ENCODE measurements at regions not wholly inside any gene's neighbourhood (a gene's known extent, or its start where the extent isn't known, plus 50 kb on each side); places are given as distances from the start of the nearest gene placed in this dataset.

GRCh38 chr18:22467760-22468553, 50.2 kb upstream of the CTAGE1 start:
- in situ Hi-C loops (cut with MboI): no loop called here
- no peak for ATAC-seq

More at GRCh38 chr18:22467760-22468553, 50.2 kb upstream of the CTAGE1 start:
- Histone ChIP-seq H3K36me3 (ENCODE audit: control insufficient read depth in 2 of 2, insufficient read depth in 2 of 2, low read length in 1 of 2) (no peaks in the 10 kb centered on the region), H3K27ac (ENCODE audit: control insufficient read depth, insufficient read depth) (no peak overlapping the region), H4K20me1 (ENCODE audit: control insufficient read depth, insufficient read depth) (no peaks in the 10 kb centered on the region), H3K27me3 (replicated peaks in 1 of 2; ENCODE audit: control insufficient read depth in 2 of 2, insufficient read depth in 2 of 2, low read length in 1 of 2) (no peaks in the 10 kb centered on the region; a peak in 1 of 4 replicates), H3K79me2 (ENCODE audit: control insufficient read depth, insufficient read depth, low read length) (no peaks in the 10 kb centered on the region), H3K9ac (ENCODE audit: control insufficient read depth, insufficient read depth, low read length) (no peak overlapping the region), H3K9me3 (replicated peaks; ENCODE audit: control insufficient read depth, insufficient read depth, low read length) (no peaks in the 10 kb centered on the region), H3K4me3 (no peak overlapping the region), H2AFZ (ENCODE audit: control insufficient read depth, low read depth, low read length) (no peak overlapping the region), H3K4me2 (ENCODE audit: control insufficient read depth, insufficient read depth) (no peak overlapping the region), H3K4me1 (ENCODE audit: control insufficient read depth, insufficient read depth, low read length) (no peaks in the 10 kb centered on the region)
- 22% methylated on average over 8 of the region's 8 CpGs for WGBS (ENCODE audit: insufficient coverage, insufficient replicate concordance, low lambda C conversion rate, missing lambda C conversion rate)
- ChIA-PET RAD21 (ENCODE audit: unreplicated experiment) (no interaction called here), CTCF (interaction anchor here (0.6 kb wide), 1 partner anchor 144 kb away, joined by 3 read pairs; no protein-coding TSS in a partner anchor), POLR2A (no interaction called here), SMC1A (ENCODE audit: uncharacterized antibody, unreplicated experiment) (no interaction called here)
- FAIRE-seq (no peak), DNase-seq (ENCODE audit: low read depth, low spot score) (no peak)
- intact Hi-C loops (cut with micrococcal nuclease; ENCODE audit: unreplicated experiment): no loop called here
- TF ChIP-seq ZNF207 (IDR thresholded peaks at IDR 0.05; ENCODE audit: borderline replicate concordance) (no peak), NR2C2 (IDR thresholded peaks at IDR 0.05; ENCODE audit: borderline replicate concordance, control insufficient read depth, insufficient read length, low read depth) (no peak), IRF3 (IDR thresholded peaks at IDR 0.05) (no peak), POLR2AphosphoS5 (IDR thresholded peaks at IDR 0.05; ENCODE audit: low read length) (no peak), CHD1 (IDR thresholded peaks at IDR 0.05; ENCODE audit: low read depth, low read length) (no peak), USF2 (IDR thresholded peaks at IDR 0.05; ENCODE audit: borderline replicate concordance, low read depth, low read length) (no peak), GABPA (IDR thresholded peaks at IDR 0.05; ENCODE audit: low read depth) (no peak), SREBF2 (IDR thresholded peaks at IDR 0.05; ENCODE audit: low read length) (no peak), STAT3 (IDR thresholded peaks at IDR 0.05; ENCODE audit: low read depth, low read length) (no peak), CTCF (IDR thresholded peaks at IDR 0.05 in 2 of 3, conservative IDR thresholded peaks at IDR 0.05 in 1 of 3; ENCODE audit: control insufficient read depth in 2 of 3, extremely low read depth in 1 of 3, insufficient read depth in 1 of 3, low read depth in 3 of 3, low read length in 3 of 3) (no peak), RBBP5 (conservative IDR thresholded peaks at IDR 0.05) (no peak), SMAD5 (IDR thresholded peaks at IDR 0.05; ENCODE audit: low read depth) (no peak), NFYA (IDR thresholded peaks at IDR 0.05; ENCODE audit: borderline replicate concordance, low read depth, low read length) (no peak), CREM (IDR thresholded peaks at IDR 0.05; ENCODE audit: low read depth) (no peak), NBN (IDR thresholded peaks at IDR 0.05) (no peak), POLR2AphosphoS2 (IDR thresholded peaks at IDR 0.05; ENCODE audit: low read depth, low read length) (no peak), POLR2A (IDR thresholded peaks at IDR 0.05; ENCODE audit: low read depth, low read length) (no peak), SUZ12 (IDR thresholded peaks at IDR 0.05; ENCODE audit: unreplicated experiment) (no peak)
- BruUV-seq (replicated peaks): no TSS peak

Data from GM12878 (cell line).